GM21723 (cell line): ENCODE measurements at regions not wholly inside any gene's neighbourhood (a gene's known extent, or its start where the extent isn't known, plus 50 kb on each side); places are given as distances from the start of the nearest gene placed in this dataset.

Experiments
- ATAC-seq: cut with Tn5 transposase; IDR thresholded peaks from one replicate; pipeline ENCODE4 v1.9.1; 2021; ENCODE audit warnings: mild to moderate bottlenecking, moderate library complexity; ENCODE audit not compliant: unreplicated experiment

GRCh38 chr18:54716586-54716985 is 111.7 kb upstream of the RAB27B start:
- ATAC-seq: no peak

DNA sequence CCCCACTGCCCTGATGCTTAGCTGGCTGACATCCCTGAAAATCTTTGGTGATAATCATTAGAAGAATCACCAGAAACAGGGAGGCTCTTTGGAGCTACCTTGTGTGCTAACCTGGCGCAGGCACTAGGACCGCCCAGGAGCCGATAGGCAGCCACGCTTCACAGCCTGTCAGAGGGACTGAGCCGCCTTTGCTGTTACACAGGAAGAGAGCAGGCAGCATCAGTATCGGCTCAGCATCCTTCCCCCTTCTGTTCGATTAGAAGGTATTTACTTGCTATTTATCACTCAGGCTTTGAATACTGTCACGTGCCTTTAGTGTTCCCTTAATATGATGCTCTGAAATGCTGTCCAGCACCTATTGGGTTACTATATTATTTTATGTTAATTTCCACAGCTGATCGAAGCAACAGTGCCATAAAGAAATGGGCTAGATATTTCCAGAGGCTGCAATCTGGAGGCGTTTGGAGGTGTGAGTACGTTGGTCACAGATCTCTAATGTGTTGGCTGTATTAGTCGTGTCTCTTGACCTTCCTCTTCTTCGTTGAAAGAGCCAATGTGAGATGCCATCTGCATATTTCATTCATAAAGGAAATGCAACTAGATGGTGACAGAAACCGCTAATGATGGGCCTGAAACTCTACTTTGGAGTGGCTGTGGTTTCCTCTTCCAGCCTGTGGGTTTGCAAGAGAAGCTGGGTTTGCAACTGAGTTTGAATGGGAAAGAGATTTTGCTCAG is 110.4 kb upstream of the RAB27B start:
- peak; percentile 89 for ATAC-seq

DNA sequence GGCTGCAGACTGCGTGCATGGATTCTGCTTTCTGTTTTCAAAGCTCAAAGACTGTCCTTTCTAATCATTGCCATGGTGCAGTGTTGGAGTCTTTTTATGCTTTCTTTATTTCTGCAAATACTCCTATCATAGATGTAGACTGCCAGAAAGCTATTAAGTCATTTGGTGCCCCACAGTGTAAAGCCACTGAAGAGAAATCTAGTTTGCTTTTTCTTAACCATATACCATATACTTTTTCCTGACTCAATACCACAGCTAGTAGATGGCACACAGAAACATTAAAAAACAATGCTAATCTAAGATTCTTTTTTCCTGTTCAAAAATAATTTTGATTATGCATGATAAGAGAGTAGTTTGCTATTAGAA is 109.9 kb upstream of the RAB27B start:
- ATAC-seq: peak; percentile 5

GRCh38 chr18:54720620-54721019 is 107.7 kb upstream of the RAB27B start:
- no peak for ATAC-seq

DNA sequence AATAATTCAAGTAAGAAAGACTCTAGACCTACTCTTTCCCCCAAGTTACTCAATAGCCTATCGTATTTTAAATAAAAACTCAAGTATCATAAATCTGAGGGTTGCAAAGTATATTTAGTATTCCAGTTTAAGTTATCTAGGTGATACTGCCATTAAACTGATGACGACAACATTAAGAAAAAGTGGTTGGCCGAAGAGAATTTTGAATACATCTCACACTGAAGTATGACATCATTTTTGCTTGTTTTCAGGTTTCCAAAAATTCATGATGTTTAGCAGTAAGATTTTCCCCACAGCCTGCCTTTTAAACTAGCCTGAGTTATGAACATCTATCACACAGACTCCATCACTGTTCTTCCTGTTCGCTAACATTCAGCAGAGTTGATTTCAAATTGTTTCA is 102.1 kb upstream of the RAB27B start:
- ATAC-seq: no peak

GRCh38 chr18:54734059-54734458 is 94.2 kb upstream of the RAB27B start:
- no peak for ATAC-seq

DNA sequence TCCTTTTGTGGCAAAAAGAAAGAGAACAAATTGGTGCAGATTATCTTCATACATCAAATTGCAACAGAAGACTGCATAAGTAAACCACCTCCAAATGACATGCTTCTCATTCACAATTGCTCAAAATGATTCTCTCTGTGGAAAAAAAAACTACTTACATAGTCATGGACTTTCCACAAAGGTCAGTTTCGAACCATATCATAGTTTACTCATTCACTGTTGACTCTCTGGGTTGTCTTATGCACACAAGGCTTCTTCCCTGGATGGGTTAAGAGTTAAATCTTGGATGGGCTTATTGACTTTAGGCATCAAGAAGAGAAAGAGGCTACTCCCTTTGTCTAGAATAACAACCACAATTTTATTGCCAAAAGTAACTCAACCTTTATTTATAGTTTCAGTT is 91.3 kb upstream of the RAB27B start:
- no peak for ATAC-seq

- ATAC-seq: no peak
Measured at GRCh38 chr18:54737986-54738385, 90.3 kb upstream of the RAB27B start.

- ATAC-seq: no peak
Measured at GRCh38 chr18:54739476-54739875, 88.8 kb upstream of the RAB27B start.

DNA sequence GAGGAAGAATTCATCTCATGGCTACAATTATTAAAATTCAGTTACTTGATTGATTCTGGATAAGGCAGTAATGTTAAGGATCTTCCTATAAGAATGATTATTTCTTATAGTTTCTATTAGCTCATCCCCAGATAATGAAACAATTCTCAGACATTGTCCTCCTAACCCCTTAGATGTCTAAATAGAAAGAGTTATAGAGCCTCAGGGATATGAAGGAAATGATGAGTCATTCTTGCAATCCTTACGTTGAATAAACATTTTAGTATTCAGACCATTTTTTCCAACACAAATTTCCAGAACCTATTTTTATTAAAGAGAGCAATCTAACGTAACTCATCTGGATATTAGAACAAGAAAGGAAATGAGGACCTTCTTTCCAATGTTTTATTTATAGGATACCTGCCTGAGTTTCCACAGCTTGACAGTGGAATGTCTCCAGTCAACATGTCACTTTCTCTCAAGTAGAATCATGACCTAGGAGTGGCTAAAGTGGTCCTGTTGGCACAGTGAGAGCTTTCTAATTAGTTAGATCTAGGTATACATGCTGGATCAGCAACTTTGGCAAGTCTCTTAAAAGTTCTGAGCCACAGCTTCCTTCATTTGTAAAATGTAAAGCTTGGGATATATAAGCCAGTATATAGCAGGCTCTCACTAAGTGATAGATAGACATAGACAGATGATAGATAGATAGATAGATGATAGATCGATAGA is 88.0 kb upstream of the RAB27B start:
- no peak for ATAC-seq

- no peak for ATAC-seq
Measured at GRCh38 chr18:54742120-54742519, 86.2 kb upstream of the RAB27B start.

- no peak for ATAC-seq
Measured at GRCh38 chr18:54742659-54743604, 85.3 kb upstream of the RAB27B start.

DNA sequence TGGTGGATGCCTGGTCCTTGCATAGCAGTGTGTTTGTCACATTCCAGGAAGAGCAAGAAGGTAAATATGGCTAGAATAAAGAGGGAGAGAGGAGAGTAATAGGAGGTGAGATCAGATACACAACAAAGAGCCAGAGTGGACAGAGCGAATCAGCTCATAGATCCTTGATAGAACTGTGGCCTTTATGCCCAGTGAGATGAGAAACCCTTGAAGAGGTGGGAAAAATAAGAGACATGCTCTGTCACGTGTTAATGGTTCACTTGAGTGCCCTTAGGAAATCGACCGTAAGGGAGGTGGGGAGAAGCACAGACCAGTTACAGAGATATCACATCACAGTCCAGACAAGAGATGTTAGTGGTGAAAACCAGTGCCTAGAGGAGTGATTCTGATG is 84.7 kb upstream of the RAB27B start:
- ATAC-seq: no peak

DNA sequence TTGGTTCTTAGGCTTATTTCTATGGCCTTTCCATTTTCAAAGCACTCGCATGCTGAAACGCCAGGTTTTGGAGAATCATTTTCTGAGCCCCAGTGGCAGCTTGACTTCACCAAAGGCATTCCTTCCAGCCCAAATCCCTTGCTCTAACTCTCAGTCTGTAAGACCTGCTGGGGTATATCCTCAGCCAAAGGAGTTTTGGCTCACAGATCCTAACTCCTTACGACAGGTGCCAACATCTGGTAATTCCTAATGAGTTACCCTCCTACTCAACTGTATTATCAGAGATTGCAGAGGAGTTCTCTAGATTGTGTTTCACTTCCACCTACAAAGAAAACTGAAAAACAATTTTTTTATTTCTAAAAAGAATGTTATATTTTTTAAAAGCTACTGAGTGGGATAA is 79.0 kb upstream of the RAB27B start:
- no peak for ATAC-seq

DNA sequence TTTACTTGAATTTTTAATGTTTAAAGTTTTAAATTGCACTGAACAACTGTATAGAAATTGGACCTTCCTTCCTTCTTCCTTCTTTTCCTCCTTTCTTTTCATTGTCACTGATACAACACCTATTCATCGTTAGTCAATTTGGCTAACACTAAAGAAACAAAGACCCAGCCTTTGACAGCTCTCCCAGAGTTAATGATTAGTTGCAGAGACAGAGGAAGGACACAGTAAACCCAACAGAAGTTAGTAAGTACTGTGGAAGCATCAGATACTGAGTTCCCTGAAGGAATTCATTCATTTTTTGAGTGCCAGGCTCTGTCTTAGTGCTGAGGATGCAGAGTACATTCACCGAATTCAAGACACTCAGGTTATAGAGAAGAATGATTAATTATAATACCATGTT is 77.9 kb upstream of the RAB27B start:
- no peak for ATAC-seq

GRCh38 chr18:54752185-54752584 is 76.1 kb upstream of the RAB27B start:
- ATAC-seq: no peak

DNA sequence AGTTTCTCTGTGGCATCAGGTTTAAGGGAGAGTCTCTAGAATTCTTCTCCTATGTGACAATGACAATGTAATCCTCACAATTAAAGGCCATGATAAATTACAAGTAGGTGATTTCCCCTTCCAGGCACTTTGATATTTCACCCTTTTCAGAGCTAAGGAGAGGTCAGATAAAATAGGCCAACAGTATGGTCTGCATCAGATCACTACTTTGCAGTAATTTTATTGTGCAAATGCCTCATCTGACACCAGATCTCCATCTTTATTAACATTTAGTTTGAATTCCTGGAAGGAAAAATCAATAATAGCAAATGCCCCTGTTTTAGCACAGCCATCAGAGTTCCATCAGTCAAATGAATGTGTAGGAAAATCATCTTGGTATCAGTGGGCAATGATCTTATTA is 72.8 kb upstream of the RAB27B start:
- ATAC-seq: no peak

- ATAC-seq: no peak
Measured at GRCh38 chr18:54762386-54762785, 65.9 kb upstream of the RAB27B start.

- no peak for ATAC-seq
Measured at GRCh38 chr18:54764786-54765185, 63.5 kb upstream of the RAB27B start.

DNA sequence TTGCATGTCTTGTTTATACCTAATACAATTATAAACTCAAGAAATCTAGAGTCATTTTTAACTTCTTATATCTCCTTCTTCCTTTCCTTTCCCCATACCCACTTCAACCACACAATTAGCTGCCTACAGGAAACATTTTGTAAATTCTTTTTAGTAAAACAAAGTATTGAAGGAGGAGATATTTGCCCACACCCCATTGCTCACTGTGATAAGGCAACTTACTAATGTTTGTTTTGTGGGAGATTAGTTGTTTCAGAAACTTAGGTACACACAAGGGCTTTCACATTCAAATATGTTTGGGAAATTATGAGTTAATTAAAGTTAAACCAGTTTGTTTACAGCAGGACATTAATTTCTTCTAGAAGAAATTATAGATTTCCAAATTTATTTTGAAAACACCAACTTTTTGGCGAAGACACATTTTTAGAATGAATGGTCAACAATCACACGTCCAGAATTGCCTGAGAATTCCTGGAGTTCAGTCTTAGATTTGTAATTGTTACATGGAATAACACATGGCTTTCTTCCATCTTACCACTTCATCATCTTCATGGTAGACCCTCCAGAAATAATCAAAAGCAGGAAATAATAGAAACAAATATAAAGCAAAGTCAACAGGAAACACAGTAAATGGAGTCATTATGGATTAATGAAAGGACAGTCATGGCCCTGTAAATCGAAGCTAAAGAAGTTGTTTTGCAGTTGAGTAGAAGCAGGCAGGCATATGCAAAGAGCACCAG is 62.5 kb upstream of the RAB27B start:
- ATAC-seq: no peak

GRCh38 chr18:54766634-54767033 is 61.6 kb upstream of the RAB27B start:
- no peak for ATAC-seq
